Spleen (tissue), 7 donors: ENCODE measurements at regions not wholly inside any gene's neighbourhood (a gene's known extent, or its start where the extent isn't known, plus 50 kb on each side); places are given as distances from the start of the nearest gene placed in this dataset.

Source experiments
- POLR2AphosphoS5 ChIP-seq, 3 donors: sonication (generic); formaldehyde crosslinking; IDR thresholded peaks; one replicate each; pipeline ENCODE4 v1.5.1; 2017; ENCODE audit warnings: antibody characterized with exemption in 3 of 3
- TF ChIP-seq, protein P1 (sequence below), 11 experiments: fragments of 200-600 bp in 7 of 11; fragments of 450-650 bp in 4 of 11; sonication (generic) in 4 of 11; IDR thresholded peaks in 8 of 11; conservative IDR thresholded peaks in 3 of 11; 1 replicate in 7 of 11; 2 replicates in 4 of 11; pipeline versions ENCODE4 v1.4.0 to v1.8.0; 2016 to 2021; ENCODE audit warnings: antibody characterized with exemption in 11 of 11, inconsistent platforms in 4 of 11, mild to moderate bottlenecking in 1 of 11
- donor health status: DM: no; HTN: no; CAD: no; lungs with moderate emphysema.
- donor health status: DM: no; HTN: no; CAD: no.
- donor health status: DM: no; HTN: no; CAD: no.

DNA sequence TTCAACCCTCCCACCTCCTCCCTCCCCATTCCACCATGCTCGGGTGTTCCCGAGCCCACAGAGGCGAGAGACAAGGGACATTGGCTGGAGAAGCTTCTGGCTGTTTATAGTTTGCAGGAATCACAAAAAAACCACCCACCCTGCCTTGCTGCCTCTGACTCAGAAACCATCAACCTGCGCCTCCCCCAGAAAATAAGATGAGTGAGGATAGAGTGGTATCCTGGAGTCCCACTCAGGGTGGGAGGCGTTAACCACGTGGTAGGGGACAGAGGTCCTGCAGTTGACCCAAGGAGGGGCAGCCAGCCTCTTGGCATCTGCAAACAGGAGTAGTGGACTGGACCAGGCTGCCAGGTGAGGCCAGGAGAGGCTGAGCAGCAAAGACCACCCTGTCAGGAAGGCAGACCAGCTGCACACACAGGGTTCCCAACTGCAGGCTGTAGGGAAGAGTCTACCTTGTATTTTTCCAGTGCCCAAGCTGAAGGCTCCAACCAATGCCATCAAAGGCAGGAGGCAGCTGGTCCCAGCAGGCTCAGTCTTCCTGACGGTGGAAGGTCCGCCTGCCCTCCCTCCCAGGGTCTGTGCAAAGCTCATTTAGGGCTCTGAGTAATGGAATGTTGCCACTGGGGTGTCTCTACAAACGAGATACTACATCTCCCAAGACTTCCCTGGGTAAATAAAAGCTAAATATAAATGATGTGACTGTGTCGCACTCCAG is 201.5 kb upstream of the TNRC6C start:
- TF ChIP-seq, protein P1, sequence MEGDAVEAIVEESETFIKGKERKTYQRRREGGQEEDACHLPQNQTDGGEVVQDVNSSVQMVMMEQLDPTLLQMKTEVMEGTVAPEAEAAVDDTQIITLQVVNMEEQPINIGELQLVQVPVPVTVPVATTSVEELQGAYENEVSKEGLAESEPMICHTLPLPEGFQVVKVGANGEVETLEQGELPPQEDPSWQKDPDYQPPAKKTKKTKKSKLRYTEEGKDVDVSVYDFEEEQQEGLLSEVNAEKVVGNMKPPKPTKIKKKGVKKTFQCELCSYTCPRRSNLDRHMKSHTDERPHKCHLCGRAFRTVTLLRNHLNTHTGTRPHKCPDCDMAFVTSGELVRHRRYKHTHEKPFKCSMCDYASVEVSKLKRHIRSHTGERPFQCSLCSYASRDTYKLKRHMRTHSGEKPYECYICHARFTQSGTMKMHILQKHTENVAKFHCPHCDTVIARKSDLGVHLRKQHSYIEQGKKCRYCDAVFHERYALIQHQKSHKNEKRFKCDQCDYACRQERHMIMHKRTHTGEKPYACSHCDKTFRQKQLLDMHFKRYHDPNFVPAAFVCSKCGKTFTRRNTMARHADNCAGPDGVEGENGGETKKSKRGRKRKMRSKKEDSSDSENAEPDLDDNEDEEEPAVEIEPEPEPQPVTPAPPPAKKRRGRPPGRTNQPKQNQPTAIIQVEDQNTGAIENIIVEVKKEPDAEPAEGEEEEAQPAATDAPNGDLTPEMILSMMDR (IDR thresholded peaks at IDR 0.05 in 8 of 11, conservative IDR thresholded peaks at IDR 0.05 in 3 of 11), result no peak
- TF ChIP-seq POLR2AphosphoS5 (IDR thresholded peaks at IDR 0.05), result no peak
